Esophagus muscularis mucosa (tissue), 4 donors: ENCODE measurements at regions not wholly inside any gene's neighbourhood (a gene's known extent, or its start where the extent isn't known, plus 50 kb on each side); places are given as distances from the start of the nearest gene placed in this dataset.
"Not testable (repeated sequence)": the region's sequence is repeated elsewhere in the genome, so short reads cannot be mapped to it uniquely, and the experiment has no call there.

Experiments
- DNase-seq: peaks from one replicate; pipeline ENCODE4 v3.0.0-alpha.2; 2017; ENCODE audit errors: extremely low spot score
- H3K27ac ChIP-seq, 4 donors: fragments of 200-600 bp; sonication (generic); replicated peaks in 1 of 4; 1 replicate in 3 of 4; 2 replicates in 1 of 4; pipeline ENCODE4 v1.5.1; 2016 to 2019; ENCODE audit warnings: mild to moderate bottlenecking in 1 of 4
- H3K27me3 ChIP-seq, 4 donors: fragments of 200-600 bp; sonication (generic); one replicate each; pipeline versions ENCODE4 v1.5.1 to v1.6.0; 2016 to 2019
- H3K36me3 ChIP-seq, 4 donors: fragments of 200-600 bp; sonication (generic); one replicate each; pipeline ENCODE4 v1.5.1; 2016 to 2019
- H3K4me1 ChIP-seq, 4 donors: fragments of 200-600 bp; sonication (generic); one replicate each; pipeline ENCODE4 v1.5.1; 2016 to 2019
- H3K4me3 ChIP-seq, 4 donors: fragments of 200-600 bp; sonication (generic); 1 replicate in 2 of 4; 2 replicates in 2 of 4; pipeline ENCODE4 v1.5.1; 2016 to 2019; ENCODE audit warnings: mild to moderate bottlenecking in 4 of 4, moderate library complexity in 1 of 4
- H3K9me3 ChIP-seq, 4 donors: fragments of 200-600 bp; sonication (generic); 1 replicate in 3 of 4; 2 replicates in 1 of 4; pipeline ENCODE4 v1.5.1; 2016 to 2019
- EP300 ChIP-seq: sonication (generic); formaldehyde crosslinking; IDR thresholded peaks from one replicate; pipeline ENCODE4 v1.6.1; 2017; ENCODE audit warnings: antibody characterized with exemption
- POLR2A ChIP-seq: fragments of 450-650 bp; IDR thresholded peaks from one replicate; pipeline ENCODE4 v1.6.1; 2017; ENCODE audit warnings: antibody characterized with exemption, moderate library complexity, mild to moderate bottlenecking, low read depth
- POLR2AphosphoS5 ChIP-seq, 2 donors: sonication (generic); formaldehyde crosslinking; IDR thresholded peaks; one replicate each; pipeline ENCODE4 v1.6.1; 2017; ENCODE audit warnings: antibody characterized with exemption in 2 of 2
- WGBS: methylation state at CpG from one replicate; pipeline ENCODE4 v1.1.5; 2018; 5-methylcytosine and 5-hydroxymethylcytosine counted together
- intact Hi-C: fragments of 100-400 bp; cut with DNase I; formaldehyde crosslinking; loops from one replicate; pipeline ENCODE4 v1.15.1; 2023
- TF ChIP-seq, protein P1 (sequence below), 3 experiments: fragments of 200-600 bp in 2 of 3; fragments of 450-650 bp in 1 of 3; sonication (generic) in 2 of 3; IDR thresholded peaks; one replicate each; pipeline ENCODE4 v1.5.1; 2017 to 2019; ENCODE audit warnings: antibody characterized with exemption in 3 of 3, mild to moderate bottlenecking in 2 of 3, moderate library complexity in 1 of 3

DNA sequence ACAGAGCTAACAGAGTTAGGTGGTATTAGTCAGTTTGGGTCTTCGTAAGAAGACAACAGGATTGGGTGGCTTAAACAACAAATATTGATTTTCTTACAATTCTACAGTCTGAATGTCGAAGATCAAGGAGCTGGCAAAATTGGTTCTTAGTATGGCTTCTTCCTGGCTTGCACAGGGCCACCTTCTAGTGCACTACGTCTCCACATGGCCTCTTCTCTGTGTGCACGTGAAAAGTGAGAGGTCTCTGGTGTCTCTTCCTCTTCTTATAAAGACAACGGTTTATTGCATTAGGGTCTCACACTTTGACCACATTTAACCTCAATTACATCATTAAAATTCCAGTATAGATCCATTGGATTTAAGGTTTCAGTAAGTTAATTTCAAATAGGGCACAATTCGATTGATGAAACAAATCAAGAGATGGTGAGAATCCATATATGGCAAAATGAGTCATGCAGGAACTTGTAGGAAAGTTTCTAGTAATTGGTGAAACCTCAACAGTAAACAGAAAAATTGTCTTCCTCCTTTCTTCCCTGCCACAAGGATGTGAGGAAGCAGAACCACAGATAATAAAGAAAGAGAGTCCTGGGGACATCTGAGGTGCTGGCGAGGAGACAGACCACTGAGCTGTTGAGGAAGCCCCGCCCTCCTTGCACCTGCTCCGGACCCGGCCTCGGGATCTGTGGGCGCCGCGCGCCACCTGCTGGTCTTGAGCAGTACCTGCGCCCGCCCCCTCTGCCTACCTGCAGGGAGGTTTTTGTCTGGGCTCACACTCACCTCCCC, 846.7 kb downstream of the TMEM121 start:
- no peaks in the 10 kb centered on the region for H3K9me3 ChIP-seq
- peaks cover 0 to 39% (median 0%) of the 10 kb centered on the region in 4 donors for H3K27me3 ChIP-seq
- no peaks in the 10 kb centered on the region for H3K36me3 ChIP-seq
- WGBS, result 28% methylated on average over 15 of the region's 17 CpGs
- no peak overlapping the region for H3K27ac ChIP-seq
- no peak for TF ChIP-seq POLR2A
- no peak for TF ChIP-seq POLR2AphosphoS5 (IDR thresholded peaks at IDR 0.05)
- TF ChIP-seq EP300, result no peak
- TF ChIP-seq, protein P1, sequence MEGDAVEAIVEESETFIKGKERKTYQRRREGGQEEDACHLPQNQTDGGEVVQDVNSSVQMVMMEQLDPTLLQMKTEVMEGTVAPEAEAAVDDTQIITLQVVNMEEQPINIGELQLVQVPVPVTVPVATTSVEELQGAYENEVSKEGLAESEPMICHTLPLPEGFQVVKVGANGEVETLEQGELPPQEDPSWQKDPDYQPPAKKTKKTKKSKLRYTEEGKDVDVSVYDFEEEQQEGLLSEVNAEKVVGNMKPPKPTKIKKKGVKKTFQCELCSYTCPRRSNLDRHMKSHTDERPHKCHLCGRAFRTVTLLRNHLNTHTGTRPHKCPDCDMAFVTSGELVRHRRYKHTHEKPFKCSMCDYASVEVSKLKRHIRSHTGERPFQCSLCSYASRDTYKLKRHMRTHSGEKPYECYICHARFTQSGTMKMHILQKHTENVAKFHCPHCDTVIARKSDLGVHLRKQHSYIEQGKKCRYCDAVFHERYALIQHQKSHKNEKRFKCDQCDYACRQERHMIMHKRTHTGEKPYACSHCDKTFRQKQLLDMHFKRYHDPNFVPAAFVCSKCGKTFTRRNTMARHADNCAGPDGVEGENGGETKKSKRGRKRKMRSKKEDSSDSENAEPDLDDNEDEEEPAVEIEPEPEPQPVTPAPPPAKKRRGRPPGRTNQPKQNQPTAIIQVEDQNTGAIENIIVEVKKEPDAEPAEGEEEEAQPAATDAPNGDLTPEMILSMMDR (IDR thresholded peaks at IDR 0.05), result peak in 1 of 3 experiments; percentile 36
- intact Hi-C loops, result no loop called here
- H3K4me3 ChIP-seq, result no peak overlapping the region
- no peaks in the 10 kb centered on the region for H3K4me1 ChIP-seq
- DNase-seq, result no peak

DNA sequence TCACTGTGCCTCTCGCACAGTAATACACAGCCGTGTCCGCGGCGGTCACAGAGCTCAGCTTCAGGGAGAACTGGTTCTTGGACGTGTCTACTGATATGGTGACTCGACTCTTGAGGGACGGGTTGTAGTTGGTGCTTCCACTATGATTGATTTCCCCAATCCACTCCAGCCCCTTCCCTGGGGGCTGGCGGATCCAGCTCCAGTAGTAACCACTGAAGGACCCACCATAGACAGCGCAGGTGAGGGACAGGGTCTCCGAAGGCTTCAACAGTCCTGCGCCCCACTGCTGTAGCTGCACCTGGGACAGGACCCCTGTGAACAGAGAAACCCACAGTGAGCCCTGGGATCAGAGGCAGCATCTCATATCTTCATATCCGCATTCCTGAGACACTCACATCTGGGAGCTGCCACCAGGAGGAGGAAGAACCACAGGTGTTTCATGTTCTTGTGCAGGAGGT, 847.3 kb downstream of the TMEM121 start:
- H3K4me3 ChIP-seq, H3K27ac ChIP-seq, DNase-seq, intact Hi-C loops, H3K4me1 ChIP-seq, H3K36me3 ChIP-seq, H3K9me3 ChIP-seq: not testable (repeated sequence)
- WGBS, result 47% methylated on average over 10 of the region's 13 CpGs
- peaks cover 0 to 39% (median 0%) of the 10 kb centered on the region in 4 donors for H3K27me3 ChIP-seq

DNA sequence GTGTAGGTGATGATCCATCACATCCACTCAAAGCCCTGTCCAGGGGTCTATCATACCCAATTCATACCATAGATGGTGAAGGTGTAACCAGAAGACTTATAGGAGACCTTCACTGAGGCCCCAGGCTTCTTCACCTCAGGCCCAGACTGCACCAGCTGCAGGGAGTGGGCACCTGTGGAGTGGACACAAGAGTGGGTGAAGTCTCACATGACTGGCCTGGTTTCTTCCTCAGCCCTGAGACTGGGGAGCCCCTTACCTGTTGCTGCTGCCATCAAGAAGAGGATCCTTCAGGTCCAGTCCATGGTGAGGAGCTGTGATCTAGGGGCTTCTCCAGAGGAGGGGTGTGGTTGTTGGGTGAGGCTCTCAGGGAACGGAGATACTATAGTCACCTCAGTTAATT, 851.0 kb downstream of the TMEM121 start:
- no peak for DNase-seq
- Histone ChIP-seq H3K4me3 (no peak overlapping the region), H3K27ac (no peak overlapping the region), H3K4me1 (no peaks in the 10 kb centered on the region), H3K27me3 (peaks cover 0 to 35% (median 0%) of the 10 kb centered on the region in 4 donors), H3K9me3 (no peaks in the 10 kb centered on the region), H3K36me3 (no peaks in the 10 kb centered on the region)
- WGBS, result 75% methylated on average over 1 of the region's 1 CpG
- intact Hi-C loops, result no loop called here
- no peak for TF ChIP-seq POLR2A
- TF ChIP-seq, protein P1 (IDR thresholded peaks at IDR 0.05), result no peak
- TF ChIP-seq POLR2AphosphoS5 (IDR thresholded peaks at IDR 0.05), result no peak
- TF ChIP-seq EP300, result no peak

DNA sequence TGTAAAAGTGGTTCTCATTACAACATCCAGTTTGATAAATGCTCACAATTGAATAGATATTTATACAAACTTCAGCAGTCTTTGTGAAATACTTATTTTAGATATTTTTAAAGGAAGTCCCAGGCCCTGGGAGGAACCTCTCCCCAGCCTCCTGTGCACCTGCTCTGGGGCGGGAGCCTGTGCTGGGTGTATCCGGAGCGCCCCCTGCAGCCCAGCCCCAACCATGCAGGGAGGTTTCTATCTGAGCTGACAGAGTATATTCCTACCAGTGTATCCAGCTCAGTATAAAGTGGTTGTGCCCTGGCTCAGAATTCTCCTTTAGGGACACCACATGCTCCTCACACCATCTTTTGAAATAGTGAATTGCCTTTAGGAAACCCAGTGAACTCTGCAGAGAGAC, 851.8 kb downstream of the TMEM121 start:
- TF ChIP-seq EP300 (no peak), POLR2A (no peak), POLR2AphosphoS5 (IDR thresholded peaks at IDR 0.05) (no peak)
- TF ChIP-seq, protein P1 (IDR thresholded peaks at IDR 0.05), result no peak
- H3K36me3 ChIP-seq, result no peaks in the 10 kb centered on the region
- H3K4me3 ChIP-seq, result no peak overlapping the region
- intact Hi-C loops, result no loop called here
- H3K4me1 ChIP-seq, result no peaks in the 10 kb centered on the region
- H3K27ac ChIP-seq, result no peak overlapping the region
- WGBS, result 6% methylated on average over 3 of the region's 3 CpGs
- peaks cover 0 to 32% (median 0%) of the 10 kb centered on the region in 4 donors for H3K27me3 ChIP-seq
- H3K9me3 ChIP-seq, result no peaks in the 10 kb centered on the region
- DNase-seq, result no peak

DNA sequence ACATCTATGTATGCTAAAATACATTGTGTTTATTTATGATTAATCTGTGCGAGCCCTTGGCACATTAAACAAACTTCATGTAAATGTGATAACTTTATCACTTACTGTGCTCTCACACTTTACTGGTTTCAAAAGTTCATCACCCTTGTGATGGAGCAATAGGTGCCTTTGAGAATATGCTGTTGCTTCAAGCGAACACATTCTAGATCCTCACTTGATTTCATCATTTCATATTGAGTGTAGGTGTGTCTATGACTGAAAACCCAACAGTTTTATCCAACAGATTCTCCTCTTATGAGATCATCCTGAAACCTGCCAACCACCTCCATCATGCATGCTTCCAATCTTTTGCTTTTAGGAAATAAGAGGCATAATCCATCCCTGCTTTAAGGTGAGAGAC, 854.4 kb downstream of the TMEM121 start:
- intact Hi-C loops, result no loop called here
- Histone ChIP-seq H3K27ac (no peak overlapping the region), H3K9me3 (no peaks in the 10 kb centered on the region), H3K36me3 (no peaks in the 10 kb centered on the region), H3K4me3 (no peak overlapping the region), H3K27me3 (peaks cover 0 to 12% (median 0%) of the 10 kb centered on the region in 4 donors), H3K4me1 (no peaks in the 10 kb centered on the region)
- WGBS, result 79% methylated on average over 2 of the region's 2 CpGs
- TF ChIP-seq EP300, result no peak
- no peak for TF ChIP-seq POLR2AphosphoS5 (IDR thresholded peaks at IDR 0.05)
- TF ChIP-seq, protein P1 (IDR thresholded peaks at IDR 0.05), result no peak
- TF ChIP-seq POLR2A, result no peak
- no peak for DNase-seq

DNA sequence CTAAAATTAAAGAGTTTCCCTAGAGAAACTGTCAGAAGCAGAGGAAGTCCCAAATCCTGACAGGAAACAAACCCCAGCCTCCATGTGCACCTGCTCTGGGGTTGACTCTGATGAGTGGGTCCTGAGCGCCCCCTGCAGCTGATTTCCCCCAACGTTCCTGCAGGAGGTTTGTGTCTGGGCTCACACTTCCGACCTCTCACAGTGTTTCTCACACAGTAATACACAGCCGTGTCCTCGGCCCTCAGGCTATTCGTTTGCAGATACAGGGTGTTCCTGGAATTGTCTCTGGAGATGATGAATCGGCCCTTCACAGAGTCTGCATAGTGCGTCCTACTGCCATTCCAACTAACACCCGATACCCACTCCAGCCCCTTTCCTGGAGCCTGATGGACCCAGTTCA, 862.8 kb downstream of the TMEM121 start:
- H3K36me3 ChIP-seq, intact Hi-C loops, H3K9me3 ChIP-seq, DNase-seq, H3K27ac ChIP-seq, H3K4me3 ChIP-seq, H3K4me1 ChIP-seq: not testable (repeated sequence)
- 73% methylated on average over 9 of the region's 9 CpGs for WGBS
- H3K27me3 ChIP-seq, result peaks cover 0 to 24% (median 0%) of the 10 kb centered on the region in 4 donors
